Dendritic cell treated with granulocyte-macrophage colony-stimulating factor and Interleukin-4, amounts not matched to agents 40 ng/mL and 50 ng/mL, for 4 days (primary cell): ENCODE measurements at regions not wholly inside any gene's neighbourhood (a gene's known extent, or its start where the extent isn't known, plus 50 kb on each side); places are given as distances from the start of the nearest gene placed in this dataset.

Source experiments
- H3K27ac Mint-ChIP-seq: one replicate; pipeline ENCODE4 v1.8.0; 2022; ENCODE audit warnings: mild to moderate bottlenecking, mixed read lengths
- H3K27me3 Mint-ChIP-seq: one replicate; pipeline ENCODE4 v1.8.0; 2022; ENCODE audit warnings: mild to moderate bottlenecking, mixed read lengths
- H3K36me3 Mint-ChIP-seq: one replicate; pipeline ENCODE4 v1.8.0; 2022; ENCODE audit warnings: low read depth, mixed read lengths
- H3K4me1 Mint-ChIP-seq: one replicate; pipeline ENCODE4 v1.8.0; 2022; ENCODE audit warnings: low read depth, mixed read lengths
- H3K4me3 Mint-ChIP-seq: one replicate; pipeline ENCODE4 v1.8.0; 2022; ENCODE audit warnings: mild to moderate bottlenecking, moderate library complexity, mixed read lengths
- H3K9me3 Mint-ChIP-seq: one replicate; pipeline ENCODE4 v1.8.0; 2022; ENCODE audit warnings: mixed read lengths
- intact Hi-C: fragments of 100-400 bp; cut with micrococcal nuclease; formaldehyde crosslinking; loops from one replicate; pipeline ENCODE4 v1.15.0; 2022

DNA sequence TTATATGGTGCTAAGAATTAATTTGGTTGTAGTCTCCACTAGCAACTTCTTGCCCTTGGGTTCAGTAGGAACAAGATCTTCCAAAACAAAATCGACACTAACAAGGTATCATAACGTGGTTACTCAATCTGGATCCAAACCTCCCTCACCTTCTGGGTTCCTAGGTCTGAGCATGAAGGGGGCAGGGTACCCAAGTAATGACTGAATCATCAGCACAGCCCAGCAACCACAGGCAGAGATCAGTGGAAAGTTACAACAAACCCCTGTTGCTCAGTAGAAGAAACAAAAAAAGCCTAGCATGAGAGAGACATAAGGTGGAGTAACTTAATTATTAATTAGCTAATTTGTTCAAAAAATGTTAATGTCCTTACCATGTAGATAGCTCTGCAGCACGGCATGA lies 221.4 kb downstream of the BLID start:
- H3K9me3 Mint-ChIP-seq = no peaks in the 10 kb centered on the region
- no peak overlapping the region for H3K4me3 Mint-ChIP-seq
- H3K27ac Mint-ChIP-seq = no peak overlapping the region
- peaks cover 59% of the 10 kb centered on the region for H3K4me1 Mint-ChIP-seq
- peaks cover 36% of the 10 kb centered on the region for H3K27me3 Mint-ChIP-seq
- intact Hi-C loops = no loop called here
- no peaks in the 10 kb centered on the region for H3K36me3 Mint-ChIP-seq

DNA sequence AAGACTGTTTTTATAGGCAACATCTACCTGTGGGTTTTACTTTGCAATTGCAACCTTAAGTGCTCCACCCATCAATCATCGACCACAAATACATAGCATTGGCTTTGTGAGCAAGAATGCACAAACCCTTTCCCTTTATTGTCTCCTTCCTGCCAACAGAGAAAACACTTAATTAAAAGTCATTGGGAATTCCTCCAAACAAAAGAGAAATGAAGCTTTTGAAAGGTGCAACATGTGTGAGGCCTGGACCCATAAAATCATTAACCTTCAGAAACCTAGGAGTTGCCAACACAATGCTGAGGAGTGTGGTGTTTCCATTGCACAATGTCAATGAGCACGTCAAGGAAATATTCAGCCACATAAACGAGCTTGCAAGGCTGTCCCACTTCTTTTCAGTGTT lies 223.2 kb downstream of the BLID start:
- Mint-ChIP-seq H3K36me3 (no peaks in the 10 kb centered on the region), H3K9me3 (no peaks in the 10 kb centered on the region), H3K27me3 (peaks cover 24% of the 10 kb centered on the region), H3K4me3 (no peak overlapping the region), H3K27ac (no peak overlapping the region), H3K4me1 (peaks cover 64% of the 10 kb centered on the region)
- intact Hi-C loops = no loop called here

- no peak overlapping the region for H3K4me3 Mint-ChIP-seq
These were observed 223.8 kb downstream of the BLID start for GRCh38 chr11:121892131-121892681.

DNA sequence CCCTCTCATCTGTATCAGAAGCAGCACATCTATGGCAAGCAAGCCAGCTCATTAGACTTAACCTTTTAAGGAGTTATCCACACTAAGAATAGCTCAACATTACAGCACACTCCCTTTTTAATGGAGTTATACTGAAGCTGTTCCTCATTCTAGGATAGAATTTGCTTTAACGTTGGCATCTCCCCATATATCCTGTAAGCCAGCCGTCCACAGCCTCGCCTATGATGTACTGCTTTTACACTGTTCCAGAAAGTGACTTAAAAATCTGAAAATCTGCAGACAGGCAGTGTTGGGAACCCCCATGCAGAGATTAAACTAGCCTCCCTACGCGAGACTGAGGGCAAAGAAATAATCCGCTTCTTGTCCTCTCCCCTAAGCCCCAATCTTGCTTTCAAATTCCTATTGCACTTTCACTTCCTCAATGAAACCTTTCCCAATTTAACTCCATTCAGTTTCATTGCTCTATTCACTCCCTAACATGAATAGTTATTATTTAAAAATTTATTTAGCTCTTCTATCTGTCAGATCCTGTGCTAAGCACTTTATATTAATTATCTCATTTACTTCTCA lies 225.0 kb downstream of the BLID start:
- peaks cover 21% of the 10 kb centered on the region for H3K27me3 Mint-ChIP-seq
- H3K4me1 Mint-ChIP-seq = peaks cover 73% of the 10 kb centered on the region
- peak overlapping the region; percentile 15 for H3K27ac Mint-ChIP-seq
- peak overlapping the region; percentile 45 for H3K4me3 Mint-ChIP-seq
- H3K36me3 Mint-ChIP-seq = no peaks in the 10 kb centered on the region
- intact Hi-C loops = no loop called here
- no peaks in the 10 kb centered on the region for H3K9me3 Mint-ChIP-seq

More at GRCh38 chr11:121892131-121892681, 223.8 kb downstream of the BLID start:
- Mint-ChIP-seq H3K9me3 (no peaks in the 10 kb centered on the region), H3K36me3 (no peaks in the 10 kb centered on the region), H3K4me1 (peaks cover 71% of the 10 kb centered on the region), H3K27me3 (peaks cover 21% of the 10 kb centered on the region), H3K27ac (no peak overlapping the region)
- intact Hi-C loops = no loop called here

DNA sequence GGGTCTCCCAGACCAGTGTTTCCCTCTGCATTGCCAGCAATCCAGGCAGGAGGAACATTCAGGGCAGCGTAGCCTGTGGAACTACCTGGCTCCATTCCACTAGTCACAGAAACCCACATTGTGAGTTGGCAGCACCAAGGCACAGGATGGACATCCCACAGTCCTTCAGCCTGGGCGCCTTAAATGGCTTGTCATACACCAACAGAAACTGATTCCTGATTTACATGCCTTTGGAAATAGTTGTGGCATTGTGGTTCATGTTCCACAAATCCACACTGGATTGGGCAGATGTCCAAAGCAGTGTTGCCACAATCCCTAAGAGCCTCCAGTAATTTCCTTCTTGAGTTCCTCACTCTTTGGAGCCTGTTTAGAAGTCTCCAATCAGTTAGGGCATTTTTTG lies 225.6 kb downstream of the BLID start:
- intact Hi-C loops = no loop called here
- Mint-ChIP-seq H3K4me1 (peaks cover 75% of the 10 kb centered on the region), H3K9me3 (no peaks in the 10 kb centered on the region), H3K27me3 (peaks cover 21% of the 10 kb centered on the region), H3K27ac (no peak overlapping the region), H3K4me3 (no peak overlapping the region), H3K36me3 (no peaks in the 10 kb centered on the region)

GRCh38 chr11:121889931-121890330 lies 226.1 kb downstream of the BLID start:
- Mint-ChIP-seq H3K27ac (no peak overlapping the region), H3K9me3 (no peaks in the 10 kb centered on the region), H3K36me3 (no peaks in the 10 kb centered on the region), H3K27me3 (peaks cover 22% of the 10 kb centered on the region), H3K4me3 (no peak overlapping the region), H3K4me1 (peaks cover 75% of the 10 kb centered on the region)
- intact Hi-C loops = loop anchor here (10.0 kb wide), 1 partner anchor 345 kb away; no protein-coding TSS in a partner anchor

DNA sequence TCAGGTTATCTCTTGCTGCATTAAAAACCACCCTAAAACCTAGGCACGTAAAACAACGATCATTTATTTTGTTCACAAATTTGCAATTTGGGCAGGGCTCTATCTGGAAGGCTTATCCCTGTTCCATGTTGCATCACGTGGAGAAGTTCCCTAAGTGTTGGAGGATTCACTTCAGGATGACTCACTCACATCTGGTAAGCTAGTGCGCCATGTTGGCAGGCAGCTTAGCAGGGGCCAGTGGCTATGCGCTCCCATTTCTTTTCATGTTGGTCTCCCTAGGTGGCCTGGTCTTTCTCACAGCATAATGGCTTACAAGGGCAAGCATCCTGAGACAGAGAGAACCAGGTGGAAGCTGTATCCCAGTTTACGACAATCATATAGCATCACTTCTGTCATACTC lies 226.8 kb downstream of the BLID start:
- H3K9me3 Mint-ChIP-seq = no peaks in the 10 kb centered on the region
- intact Hi-C loops = loop anchor here (10.0 kb wide), 1 partner anchor 346 kb away; no protein-coding TSS in a partner anchor
- H3K4me1 Mint-ChIP-seq = peaks cover 73% of the 10 kb centered on the region

GRCh38 chr11:121887976-121888557 lies 227.9 kb downstream of the BLID start:
- Mint-ChIP-seq H3K4me1 (peaks cover 73% of the 10 kb centered on the region), H3K9me3 (no peaks in the 10 kb centered on the region), H3K27me3 (peaks cover 13% of the 10 kb centered on the region), H3K4me3 (no peak overlapping the region), H3K36me3 (no peaks in the 10 kb centered on the region), H3K27ac (no peak overlapping the region)
- intact Hi-C loops = loop anchor here (10.0 kb wide), 1 partner anchor 347 kb away; no protein-coding TSS in a partner anchor

More for the DNA sequence above, 226.8 kb downstream of the BLID start:
- Mint-ChIP-seq H3K27ac (no peak overlapping the region), H3K36me3 (no peaks in the 10 kb centered on the region), H3K27me3 (peaks cover 20% of the 10 kb centered on the region), H3K4me3 (no peak overlapping the region)

DNA sequence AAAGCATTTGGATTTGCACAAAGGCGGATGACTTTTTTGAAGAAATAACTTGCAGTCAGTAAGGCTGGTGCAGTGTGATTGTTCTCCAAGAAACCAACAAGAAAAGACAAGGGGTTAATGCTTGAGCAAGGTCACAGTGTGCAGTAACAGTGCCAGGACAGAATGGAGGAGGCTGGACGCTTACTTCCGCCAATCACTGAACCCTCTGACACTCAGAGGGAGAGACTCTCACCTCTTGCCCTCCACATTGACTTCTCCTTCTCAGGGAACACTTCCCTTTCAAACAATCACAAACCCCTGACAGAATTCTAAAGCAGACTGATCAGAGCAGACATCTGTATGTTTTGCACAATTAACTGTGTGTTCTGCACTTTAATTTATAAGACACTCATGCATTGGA lies 228.4 kb downstream of the BLID start:
- intact Hi-C loops = loop anchor here (10.0 kb wide), 1 partner anchor 347 kb away; no protein-coding TSS in a partner anchor
- H3K27me3 Mint-ChIP-seq = peaks cover 13% of the 10 kb centered on the region
- H3K4me3 Mint-ChIP-seq = no peak overlapping the region
- H3K27ac Mint-ChIP-seq = no peak overlapping the region
- H3K9me3 Mint-ChIP-seq = no peaks in the 10 kb centered on the region
- H3K36me3 Mint-ChIP-seq = no peaks in the 10 kb centered on the region
- H3K4me1 Mint-ChIP-seq = peaks cover 71% of the 10 kb centered on the region

- H3K36me3 Mint-ChIP-seq = no peaks in the 10 kb centered on the region
These were observed 229.0 kb downstream of the BLID start for GRCh38 chr11:121886996-121887395.

GRCh38 chr11:121886005-121886734 lies 229.8 kb downstream of the BLID start:
- no peak overlapping the region for H3K27ac Mint-ChIP-seq
- no peak overlapping the region for H3K4me3 Mint-ChIP-seq
- H3K27me3 Mint-ChIP-seq = peaks cover 14% of the 10 kb centered on the region
- intact Hi-C loops = loop anchor here (10.0 kb wide), 1 partner anchor 349 kb away; no protein-coding TSS in a partner anchor
- H3K4me1 Mint-ChIP-seq = peaks cover 57% of the 10 kb centered on the region
- H3K9me3 Mint-ChIP-seq = no peaks in the 10 kb centered on the region
- H3K36me3 Mint-ChIP-seq = no peaks in the 10 kb centered on the region

More at GRCh38 chr11:121886996-121887395, 229.0 kb downstream of the BLID start:
- H3K4me3 Mint-ChIP-seq = no peak overlapping the region
- intact Hi-C loops = loop anchor here (10.0 kb wide), 1 partner anchor 348 kb away; no protein-coding TSS in a partner anchor
- peaks cover 12% of the 10 kb centered on the region for H3K27me3 Mint-ChIP-seq
- peaks cover 65% of the 10 kb centered on the region for H3K4me1 Mint-ChIP-seq
- no peaks in the 10 kb centered on the region for H3K9me3 Mint-ChIP-seq
- H3K27ac Mint-ChIP-seq = no peak overlapping the region

DNA sequence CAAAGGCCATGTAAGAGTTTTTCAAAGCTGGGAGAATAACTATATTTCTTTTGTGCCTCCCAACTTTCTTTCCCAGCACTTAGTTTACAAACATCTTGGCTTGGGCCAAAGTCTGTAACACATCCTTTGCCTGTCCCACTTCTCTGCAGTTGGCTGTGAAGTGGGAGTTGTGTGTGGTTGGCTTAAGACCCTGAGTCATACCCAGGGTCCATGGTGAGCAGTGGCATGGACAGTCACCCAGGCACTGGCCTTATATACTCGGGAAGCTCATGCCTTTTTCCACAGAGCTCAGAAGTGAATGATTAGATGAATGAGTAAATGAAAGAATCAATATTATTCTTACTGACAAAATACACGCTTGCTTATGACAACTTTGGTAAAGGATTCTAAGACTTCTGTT lies 231.4 kb downstream of the BLID start:
- no peak overlapping the region for H3K27ac Mint-ChIP-seq
- H3K4me1 Mint-ChIP-seq = peaks cover 41% of the 10 kb centered on the region
- intact Hi-C loops = loop anchor here (10.0 kb wide), 1 partner anchor 350 kb away; no protein-coding TSS in a partner anchor

DNA sequence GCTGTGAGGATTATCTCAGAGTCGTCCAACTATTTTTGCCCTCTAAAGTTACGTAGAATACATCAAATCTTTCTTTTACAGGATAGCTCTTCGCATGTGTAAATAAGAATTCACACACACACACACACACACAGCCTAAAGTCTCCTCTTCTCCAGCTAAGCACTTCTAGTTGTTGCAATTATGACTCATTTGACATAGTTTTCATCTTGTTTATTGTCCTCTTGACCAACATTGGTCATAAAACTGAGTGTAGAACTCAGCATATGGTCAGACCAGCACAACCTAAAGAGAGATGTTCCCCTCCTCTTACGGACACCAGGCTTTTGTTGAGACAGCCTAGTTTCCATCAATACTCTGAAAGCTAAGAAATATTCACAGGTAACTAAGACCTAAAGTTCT lies 234.2 kb downstream of the BLID start:
- peaks cover 29% of the 10 kb centered on the region for H3K27me3 Mint-ChIP-seq
- H3K9me3 Mint-ChIP-seq = no peaks in the 10 kb centered on the region
- peaks cover 21% of the 10 kb centered on the region for H3K4me1 Mint-ChIP-seq
- no peaks in the 10 kb centered on the region for H3K36me3 Mint-ChIP-seq
- H3K27ac Mint-ChIP-seq = no peak overlapping the region
- intact Hi-C loops = loop anchor here (10.0 kb wide), 1 partner anchor 353 kb away; no protein-coding TSS in a partner anchor
- H3K4me3 Mint-ChIP-seq = no peak overlapping the region

More for the DNA sequence above, 231.4 kb downstream of the BLID start:
- peaks cover 16% of the 10 kb centered on the region for H3K27me3 Mint-ChIP-seq
- H3K9me3 Mint-ChIP-seq = no peaks in the 10 kb centered on the region
- H3K36me3 Mint-ChIP-seq = no peaks in the 10 kb centered on the region
- no peak overlapping the region for H3K4me3 Mint-ChIP-seq

DNA sequence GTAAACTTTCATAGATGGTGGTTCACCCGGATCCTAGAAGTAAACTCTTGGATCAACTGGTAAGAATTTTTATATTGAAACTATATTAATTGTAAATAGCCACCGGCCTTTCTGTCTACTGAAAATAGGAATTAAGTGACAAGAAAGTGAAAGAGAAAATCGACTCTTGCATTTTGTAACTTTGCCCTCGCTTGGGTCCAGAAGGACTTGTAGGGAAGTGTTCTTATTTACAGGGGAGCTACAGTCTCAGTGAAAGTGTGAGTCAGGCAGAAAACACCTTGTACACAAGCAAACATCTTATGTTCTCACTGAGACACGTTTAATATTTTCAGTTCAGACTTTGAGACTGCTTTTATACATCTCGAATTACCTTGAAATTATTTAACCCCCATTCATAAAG lies 238.9 kb downstream of the BLID start:
- H3K36me3 Mint-ChIP-seq = no peaks in the 10 kb centered on the region
- peaks cover 6% of the 10 kb centered on the region for H3K4me1 Mint-ChIP-seq
- no peak overlapping the region for H3K4me3 Mint-ChIP-seq
- H3K9me3 Mint-ChIP-seq = no peaks in the 10 kb centered on the region
- H3K27me3 Mint-ChIP-seq = peaks cover 35% of the 10 kb centered on the region
- H3K27ac Mint-ChIP-seq = no peak overlapping the region
- intact Hi-C loops = no loop called here
